AG10803 (cell line): ENCODE measurements at regions not wholly inside any gene's neighbourhood (a gene's known extent, or its start where the extent isn't known, plus 50 kb on each side); places are given as distances from the start of the nearest gene placed in this dataset.

ENCODE experiments used
- DNase-seq: peaks from one replicate; pipeline ENCODE4 v3.0.0; 2010; ENCODE audit warnings: low read depth
- H3K4me3 ChIP-seq: 2 replicates; pipeline ENCODE4 v1.5.1; 2011; ENCODE audit warnings: mild to moderate bottlenecking, low read length, control low read depth
- TF ChIP-seq, protein P1 (sequence below): conservative IDR thresholded peaks from 2 replicates; pipeline ENCODE4 v1.5.1; 2011; ENCODE audit warnings: mild to moderate bottlenecking, low read length, control low read depth, inconsistent platforms

DNA sequence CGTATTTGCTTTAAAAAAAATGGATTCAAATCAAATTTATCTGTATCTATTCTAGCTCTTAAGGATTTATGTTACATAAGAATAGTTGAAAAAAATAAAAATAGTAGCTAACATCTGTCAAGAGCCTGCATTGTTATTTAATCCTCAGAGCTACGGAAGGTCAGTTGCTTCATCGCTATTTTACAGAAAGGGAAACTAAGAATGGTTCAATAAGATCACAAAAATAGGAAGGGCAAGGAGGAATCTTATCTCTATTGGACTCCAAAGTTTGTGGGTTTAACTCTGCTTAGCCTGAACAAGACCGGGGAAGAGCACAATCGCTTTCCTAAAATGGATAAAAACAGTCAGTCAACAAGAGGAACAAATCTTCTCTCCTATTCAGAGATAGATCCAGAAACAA lies 270.2 kb upstream of the SMIM31 start:
- no peak overlapping the region for H3K4me3 ChIP-seq

DNA sequence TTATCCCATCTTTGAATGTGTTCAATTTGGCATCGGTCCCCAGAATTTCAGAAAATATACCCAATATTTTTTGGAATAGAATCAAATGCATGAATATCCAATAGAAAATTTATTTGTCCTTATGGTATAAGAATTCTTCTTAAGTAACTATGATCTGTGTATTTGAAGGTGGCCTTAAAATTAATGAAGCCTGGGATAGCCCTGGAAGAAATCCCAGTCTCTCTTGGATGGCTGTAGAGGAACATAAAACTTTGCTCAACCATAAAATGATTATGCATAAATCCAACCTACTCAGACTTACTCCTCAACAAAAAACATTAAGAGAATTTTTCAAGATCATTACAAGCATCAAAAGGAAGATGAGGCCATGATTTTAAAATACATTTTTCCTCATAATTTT lies 269.4 kb upstream of the SMIM31 start:
- TF ChIP-seq, protein P1, sequence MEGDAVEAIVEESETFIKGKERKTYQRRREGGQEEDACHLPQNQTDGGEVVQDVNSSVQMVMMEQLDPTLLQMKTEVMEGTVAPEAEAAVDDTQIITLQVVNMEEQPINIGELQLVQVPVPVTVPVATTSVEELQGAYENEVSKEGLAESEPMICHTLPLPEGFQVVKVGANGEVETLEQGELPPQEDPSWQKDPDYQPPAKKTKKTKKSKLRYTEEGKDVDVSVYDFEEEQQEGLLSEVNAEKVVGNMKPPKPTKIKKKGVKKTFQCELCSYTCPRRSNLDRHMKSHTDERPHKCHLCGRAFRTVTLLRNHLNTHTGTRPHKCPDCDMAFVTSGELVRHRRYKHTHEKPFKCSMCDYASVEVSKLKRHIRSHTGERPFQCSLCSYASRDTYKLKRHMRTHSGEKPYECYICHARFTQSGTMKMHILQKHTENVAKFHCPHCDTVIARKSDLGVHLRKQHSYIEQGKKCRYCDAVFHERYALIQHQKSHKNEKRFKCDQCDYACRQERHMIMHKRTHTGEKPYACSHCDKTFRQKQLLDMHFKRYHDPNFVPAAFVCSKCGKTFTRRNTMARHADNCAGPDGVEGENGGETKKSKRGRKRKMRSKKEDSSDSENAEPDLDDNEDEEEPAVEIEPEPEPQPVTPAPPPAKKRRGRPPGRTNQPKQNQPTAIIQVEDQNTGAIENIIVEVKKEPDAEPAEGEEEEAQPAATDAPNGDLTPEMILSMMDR: no peak
- H3K4me3 ChIP-seq: no peak overlapping the region
- DNase-seq: no peak

More for the DNA sequence above, 270.2 kb upstream of the SMIM31 start:
- TF ChIP-seq, protein P1: no peak
- DNase-seq: no peak

DNA sequence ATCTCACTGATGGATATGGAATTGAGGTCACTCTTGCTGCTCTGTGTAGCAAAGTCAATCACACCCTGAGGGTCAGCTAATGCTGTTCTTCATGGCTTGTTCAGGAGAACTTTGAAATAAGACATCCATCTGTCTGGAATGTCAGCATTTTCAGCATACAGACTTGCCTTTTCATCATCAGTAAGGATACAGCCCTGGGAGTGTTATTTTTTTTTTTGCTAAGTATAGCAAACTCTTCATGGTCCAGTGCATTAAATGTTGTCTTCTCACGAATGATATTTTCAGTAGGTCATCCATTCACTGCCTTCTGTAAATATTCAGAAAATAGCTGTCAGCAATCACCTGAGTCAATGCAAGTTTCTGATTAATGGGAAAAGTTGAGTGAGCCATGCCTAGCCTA lies 268.8 kb upstream of the SMIM31 start:
- DNase-seq: no peak
- TF ChIP-seq, protein P1: no peak
- no peak overlapping the region for H3K4me3 ChIP-seq

DNA sequence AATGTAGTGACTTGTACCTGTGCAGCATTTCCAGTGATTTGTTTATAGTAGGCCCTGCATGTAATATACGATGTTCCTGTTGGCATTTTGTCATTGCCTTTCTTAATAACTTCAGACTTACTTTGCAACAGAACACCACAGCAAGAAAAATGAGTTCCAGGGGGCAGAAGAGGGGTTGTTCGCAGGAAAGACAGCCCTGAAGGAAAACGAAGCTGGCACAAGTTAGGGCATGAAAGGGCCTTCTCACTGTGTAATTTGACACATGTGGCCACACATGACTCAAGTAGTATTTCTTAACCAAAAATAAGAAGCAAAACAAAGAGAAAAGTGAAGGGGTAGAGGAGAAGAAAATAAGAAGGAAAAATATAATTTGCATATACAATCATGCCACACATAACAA lies 265.8 kb upstream of the SMIM31 start:
- no peak for DNase-seq
- no peak overlapping the region for H3K4me3 ChIP-seq
- TF ChIP-seq, protein P1: no peak

DNA sequence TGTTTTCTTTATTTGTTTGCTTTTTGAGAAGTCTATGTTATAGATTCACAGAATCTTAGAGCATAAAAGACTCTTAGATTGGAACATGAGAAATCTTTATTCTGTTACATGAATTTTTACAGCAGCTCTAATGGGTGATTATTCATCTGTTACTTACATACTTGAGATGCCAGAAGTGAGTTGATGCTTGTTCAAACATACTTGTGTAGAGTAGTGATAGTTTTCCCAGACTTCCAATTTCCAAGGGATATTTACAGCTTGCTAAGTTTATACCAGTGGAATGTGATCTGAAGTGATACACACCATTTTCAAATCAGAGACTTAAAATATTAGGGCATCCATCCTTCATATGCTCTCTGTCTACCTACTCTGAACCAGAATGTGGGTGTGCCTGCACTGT lies 252.9 kb upstream of the SMIM31 start:
- no peak overlapping the region for H3K4me3 ChIP-seq
- TF ChIP-seq, protein P1: no peak
- peak; percentile 5 for DNase-seq

DNA sequence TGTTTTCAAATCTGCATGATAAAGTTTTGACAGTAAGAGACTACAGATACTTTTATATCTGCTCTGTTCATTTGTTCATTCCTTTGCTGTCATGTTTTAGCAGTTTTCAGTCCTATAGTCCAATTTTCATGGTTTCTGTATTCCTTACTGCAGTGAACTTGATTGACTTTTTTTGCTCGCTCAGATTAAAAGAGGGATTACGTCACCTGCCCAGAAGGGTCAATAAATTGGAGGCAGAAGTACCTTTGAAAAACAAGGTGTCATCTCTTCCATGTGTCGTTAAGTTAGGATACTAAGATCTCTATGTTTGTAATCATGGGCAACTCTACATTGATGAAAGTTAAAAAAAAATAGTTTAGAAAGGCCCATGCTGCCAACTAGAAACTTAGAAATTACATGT lies 250.1 kb upstream of the SMIM31 start:
- TF ChIP-seq, protein P1: no peak
- no peak for DNase-seq
- H3K4me3 ChIP-seq: no peak overlapping the region

DNA sequence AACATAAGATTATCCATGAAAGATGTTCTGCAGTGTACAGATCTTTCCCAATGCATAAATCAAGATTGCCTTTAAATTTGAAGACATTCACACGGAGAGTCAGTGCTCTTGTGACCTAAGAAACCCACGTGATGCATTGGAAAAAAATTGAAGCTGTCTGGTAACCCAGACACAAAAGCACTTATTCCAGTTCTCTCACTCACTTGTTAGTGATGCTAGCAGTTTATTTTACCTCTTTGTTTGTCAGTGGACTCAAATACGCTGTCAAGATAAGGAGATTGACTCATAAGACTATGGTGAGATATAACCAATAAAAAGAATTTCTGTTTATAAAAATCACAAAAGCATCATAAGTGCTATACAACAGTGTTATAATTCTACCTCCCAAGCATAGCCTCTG lies 245.8 kb upstream of the SMIM31 start:
- TF ChIP-seq, protein P1: no peak
- H3K4me3 ChIP-seq: no peak overlapping the region
- DNase-seq: no peak
